Astrocyte (in vitro differentiated cells and primary cell): ENCODE measurements at regions not wholly inside any gene's neighbourhood (a gene's known extent, or its start where the extent isn't known, plus 50 kb on each side); places are given as distances from the start of the nearest gene placed in this dataset.

Experiments used
- DNase-seq: peaks from one replicate; pipeline ENCODE4 v3.0.0-alpha.2; 2010; ENCODE audit warnings: low read depth
- FAIRE-seq: peaks from 2 replicates; lab custom pipeline; 2011; peaks lifted over from hg19 to GRCh38; lab: Jason Lieb, UNC
- H2AFZ ChIP-seq: 2 replicates; pipeline ENCODE4 v1.6.0; 2012; ENCODE audit warnings: low read depth, low read length, inconsistent platforms
- H3K27ac ChIP-seq: 2 replicates; pipeline ENCODE4 v1.5.1; 2011; ENCODE audit warnings: low read depth, low read length, inconsistent platforms
- H3K27me3 ChIP-seq: 2 replicates; pipeline ENCODE4 v1.6.0; 2011; ENCODE audit warnings: low read length, inconsistent platforms; ENCODE audit not compliant: insufficient read depth
- H3K36me3 ChIP-seq: 2 replicates; pipeline ENCODE4 v1.5.1; 2011; ENCODE audit warnings: low read length, inconsistent platforms; ENCODE audit not compliant: insufficient read depth
- H3K4me1 ChIP-seq: 2 replicates; pipeline ENCODE4 v1.5.1; 2011; ENCODE audit warnings: low read length, inconsistent platforms; ENCODE audit not compliant: insufficient read depth
- H3K4me2 ChIP-seq: 2 replicates; pipeline ENCODE4 v1.6.0; 2012; ENCODE audit warnings: low read length, inconsistent platforms
- H3K4me3 ChIP-seq: 2 replicates; pipeline ENCODE4 v1.5.1; 2011; ENCODE audit warnings: low read depth, mild to moderate bottlenecking, low read length, inconsistent platforms; ENCODE audit not compliant: insufficient read depth
- H3K79me2 ChIP-seq: 2 replicates; pipeline ENCODE4 v1.6.0; 2012; ENCODE audit warnings: mild to moderate bottlenecking, low read length, inconsistent platforms; ENCODE audit not compliant: insufficient read depth
- H3K9ac ChIP-seq: 2 replicates; pipeline ENCODE4 v1.6.0; 2012; ENCODE audit warnings: mild to moderate bottlenecking, low read length, inconsistent platforms
- H3K9me3 ChIP-seq: 2 replicates; pipeline ENCODE4 v1.5.1; 2012; ENCODE audit warnings: low read depth, mild to moderate bottlenecking, low read length, inconsistent platforms; ENCODE audit not compliant: insufficient read depth
- H4K20me1 ChIP-seq: 2 replicates; pipeline ENCODE4 v1.6.0; 2012; ENCODE audit warnings: low read length, inconsistent platforms; ENCODE audit not compliant: insufficient read depth
- H3K27ac Mint-ChIP-seq: one replicate; pipeline ENCODE4 v1.8.0; 2021; ENCODE audit warnings: mild to moderate bottlenecking, mixed read lengths; ENCODE audit not compliant: unreplicated experiment
- H3K27me3 Mint-ChIP-seq: one replicate; pipeline ENCODE4 v1.8.0; 2021; ENCODE audit warnings: low read depth, mixed read lengths; ENCODE audit not compliant: unreplicated experiment
- H3K36me3 Mint-ChIP-seq: one replicate; pipeline ENCODE4 v1.8.0; 2021; ENCODE audit warnings: low read depth, mixed read lengths; ENCODE audit not compliant: unreplicated experiment
- H3K4me1 Mint-ChIP-seq: one replicate; pipeline ENCODE4 v1.8.0; 2021; ENCODE audit warnings: low read depth, mixed read lengths; ENCODE audit not compliant: unreplicated experiment
- H3K4me3 Mint-ChIP-seq: one replicate; pipeline ENCODE4 v1.8.0; 2021; ENCODE audit warnings: mild to moderate bottlenecking, moderate library complexity, mixed read lengths; ENCODE audit not compliant: unreplicated experiment
- H3K9me3 Mint-ChIP-seq: one replicate; pipeline ENCODE4 v1.8.0; 2021; ENCODE audit warnings: mild to moderate bottlenecking, mixed read lengths; ENCODE audit not compliant: unreplicated experiment
- CTCF ChIP-seq: IDR thresholded peaks from 2 replicates; pipeline ENCODE4 v1.5.1; 2011; ENCODE audit warnings: low read depth, mild to moderate bottlenecking, inconsistent platforms, low read length, moderate library complexity; ENCODE audit not compliant: insufficient read depth
- EZH2 ChIP-seq: IDR thresholded peaks from 2 replicates; pipeline ENCODE4 v1.6.1; 2012; ENCODE audit warnings: mild to moderate bottlenecking, low read length, inconsistent platforms; ENCODE audit not compliant: insufficient read depth

- FAIRE-seq (no peak), DNase-seq (no peak)
- Histone ChIP-seq H3K9me3 (no peaks in the 10 kb centered on the region), H3K36me3 (no peaks in the 10 kb centered on the region), H3K4me2 (no peak overlapping the region), H4K20me1 (no peaks in the 10 kb centered on the region), H3K27me3 (peaks cover 2% of the 10 kb centered on the region), H3K9ac (no peak overlapping the region), H3K79me2 (no peaks in the 10 kb centered on the region), H3K27ac (no peak overlapping the region), H2AFZ (no peak overlapping the region), H3K4me3 (no peak overlapping the region), H3K4me1 (no peaks in the 10 kb centered on the region)
- TF ChIP-seq EZH2 = no peak
- no peak for TF ChIP-seq CTCF
- Mint-ChIP-seq H3K4me1 (no peaks in the 10 kb centered on the region), H3K27ac (no peak overlapping the region), H3K4me3 (no peak overlapping the region), H3K36me3 (peaks cover 2% of the 10 kb centered on the region), H3K27me3 (peaks cover 17% of the 10 kb centered on the region), H3K9me3 (no peaks in the 10 kb centered on the region)
These were observed 131.2 kb upstream of the TBX3 start for GRCh38 chr12:114815026-114815795.

GRCh38 chr12:114812858-114813761 is 129.1 kb upstream of the TBX3 start:
- H3K36me3 Mint-ChIP-seq = peaks cover 2% of the 10 kb centered on the region
- peaks cover 25% of the 10 kb centered on the region for H3K27me3 Mint-ChIP-seq
- no peaks in the 10 kb centered on the region for H3K79me2 ChIP-seq
- peak overlapping the region; percentile 61 for H2AFZ ChIP-seq
- no peaks in the 10 kb centered on the region for H3K36me3 ChIP-seq
- peak overlapping the region; percentile 76 for H3K4me2 ChIP-seq
- H3K27me3 ChIP-seq = peaks cover 2% of the 10 kb centered on the region
- peak overlapping the region; percentile 38 for H3K9ac ChIP-seq
- H3K27ac ChIP-seq = no peak overlapping the region
- no peaks in the 10 kb centered on the region for H3K9me3 Mint-ChIP-seq
- no peaks in the 10 kb centered on the region for H3K4me1 ChIP-seq
- no peaks in the 10 kb centered on the region for H3K9me3 ChIP-seq
- no peak for TF ChIP-seq CTCF
- no peak for TF ChIP-seq EZH2
- no peak overlapping the region for H3K4me3 Mint-ChIP-seq
- peak overlapping the region; percentile 18 for H3K4me3 ChIP-seq
- H3K4me1 Mint-ChIP-seq = no peaks in the 10 kb centered on the region
- peak; percentile 32 for DNase-seq
- H4K20me1 ChIP-seq = no peaks in the 10 kb centered on the region
- FAIRE-seq = no peak
- H3K27ac Mint-ChIP-seq = no peak overlapping the region
